Neural crest cell (in vitro differentiated cells): ENCODE measurements at regions not wholly inside any gene's neighbourhood (a gene's known extent, or its start where the extent isn't known, plus 50 kb on each side); places are given as distances from the start of the nearest gene placed in this dataset.

ENCODE experiments used
- DNase-seq: peaks from one replicate; pipeline ENCODE4 v3.0.0; 2021; ENCODE audit warnings: low read depth, mixed read lengths, low spot score
- H3K27ac Mint-ChIP-seq: one replicate; pipeline ENCODE4 v1.8.0; 2021; ENCODE audit warnings: mild to moderate bottlenecking, mixed read lengths; ENCODE audit not compliant: unreplicated experiment
- H3K27me3 Mint-ChIP-seq: 2 replicates; pipeline ENCODE4 v1.8.0; 2021; ENCODE audit warnings: low read depth, mild to moderate bottlenecking, mixed read lengths
- H3K36me3 Mint-ChIP-seq: 2 replicates; pipeline ENCODE4 v1.8.0; 2021; ENCODE audit warnings: low read depth, mild to moderate bottlenecking, mixed read lengths
- H3K4me1 Mint-ChIP-seq: 2 replicates; pipeline ENCODE4 v1.8.0; 2021; ENCODE audit warnings: mixed read lengths
- H3K4me3 Mint-ChIP-seq: one replicate; pipeline ENCODE4 v1.8.0; 2021; ENCODE audit warnings: mild to moderate bottlenecking, mixed read lengths
- H3K9me3 Mint-ChIP-seq: 2 replicates; pipeline ENCODE4 v1.8.0; 2021; ENCODE audit warnings: mixed read lengths
- TF ChIP-seq, protein P1 (sequence below): fragments of 200-600 bp; sonication (generic); conservative IDR thresholded peaks from 2 replicates; pipeline ENCODE4 v1.5.0; 2021; ENCODE audit warnings: antibody characterized with exemption, mild to moderate bottlenecking

DNA sequence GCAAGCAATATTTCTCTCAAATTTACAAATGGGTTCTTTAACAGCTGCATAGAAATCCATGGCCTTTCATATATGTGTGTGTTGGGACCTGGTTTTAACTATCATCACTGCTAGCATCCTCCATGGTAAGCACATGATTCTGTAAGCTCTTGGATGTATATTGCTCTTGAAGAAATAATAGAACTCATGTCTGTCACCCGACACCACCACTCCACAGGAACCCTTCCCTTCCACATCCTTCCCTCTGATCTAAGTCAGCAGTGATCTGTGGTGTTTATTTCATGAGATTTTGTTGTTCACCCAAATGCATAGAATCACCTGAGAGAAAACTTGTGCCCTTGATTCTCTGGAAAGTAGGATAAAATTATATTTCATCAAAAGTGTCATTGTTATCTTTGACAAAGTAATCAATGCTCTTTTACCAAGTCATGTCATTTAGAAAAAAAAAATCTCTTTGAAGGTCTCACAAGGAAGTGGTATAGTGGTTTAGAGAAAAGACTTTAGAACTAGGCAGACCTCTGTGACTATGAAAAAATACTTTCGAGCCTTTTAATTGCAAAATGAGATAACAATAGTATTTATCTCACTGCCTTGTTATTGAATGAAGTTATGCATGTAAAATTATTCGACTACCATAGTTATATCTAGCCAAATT, 649.8 kb upstream of the SLC35B3 start:
- Mint-ChIP-seq H3K27ac (no peak overlapping the region), H3K36me3 (no peaks in the 10 kb centered on the region), H3K4me3 (no peak overlapping the region), H3K4me1 (peaks cover 24% of the 10 kb centered on the region), H3K9me3 (no peaks in the 10 kb centered on the region), H3K27me3 (peaks cover 95% of the 10 kb centered on the region)
- DNase-seq: no peak
- TF ChIP-seq, protein P1, sequence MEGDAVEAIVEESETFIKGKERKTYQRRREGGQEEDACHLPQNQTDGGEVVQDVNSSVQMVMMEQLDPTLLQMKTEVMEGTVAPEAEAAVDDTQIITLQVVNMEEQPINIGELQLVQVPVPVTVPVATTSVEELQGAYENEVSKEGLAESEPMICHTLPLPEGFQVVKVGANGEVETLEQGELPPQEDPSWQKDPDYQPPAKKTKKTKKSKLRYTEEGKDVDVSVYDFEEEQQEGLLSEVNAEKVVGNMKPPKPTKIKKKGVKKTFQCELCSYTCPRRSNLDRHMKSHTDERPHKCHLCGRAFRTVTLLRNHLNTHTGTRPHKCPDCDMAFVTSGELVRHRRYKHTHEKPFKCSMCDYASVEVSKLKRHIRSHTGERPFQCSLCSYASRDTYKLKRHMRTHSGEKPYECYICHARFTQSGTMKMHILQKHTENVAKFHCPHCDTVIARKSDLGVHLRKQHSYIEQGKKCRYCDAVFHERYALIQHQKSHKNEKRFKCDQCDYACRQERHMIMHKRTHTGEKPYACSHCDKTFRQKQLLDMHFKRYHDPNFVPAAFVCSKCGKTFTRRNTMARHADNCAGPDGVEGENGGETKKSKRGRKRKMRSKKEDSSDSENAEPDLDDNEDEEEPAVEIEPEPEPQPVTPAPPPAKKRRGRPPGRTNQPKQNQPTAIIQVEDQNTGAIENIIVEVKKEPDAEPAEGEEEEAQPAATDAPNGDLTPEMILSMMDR: no peak

DNA sequence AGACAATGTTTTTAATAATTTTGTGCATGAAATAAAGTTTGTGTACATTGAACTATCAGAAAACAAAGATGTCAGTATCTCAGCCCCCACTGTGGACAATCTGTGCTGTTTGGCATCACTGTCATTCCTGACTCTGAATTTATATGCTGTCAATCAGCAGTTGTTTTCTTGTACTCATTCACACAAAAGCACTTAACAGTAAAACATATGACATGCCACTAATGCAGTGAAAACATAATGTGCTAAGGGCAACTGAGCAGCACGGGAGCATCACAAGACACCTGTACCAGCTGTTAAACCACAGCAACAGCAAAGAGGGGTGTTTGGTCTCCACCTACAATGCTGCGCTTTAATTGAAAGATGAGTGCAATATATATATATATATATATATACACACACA, 647.8 kb upstream of the SLC35B3 start:
- DNase-seq: no peak
- Mint-ChIP-seq H3K27me3 (peaks cover 95% of the 10 kb centered on the region), H3K27ac (no peak overlapping the region), H3K4me3 (no peak overlapping the region), H3K4me1 (peaks cover 18% of the 10 kb centered on the region), H3K9me3 (no peaks in the 10 kb centered on the region), H3K36me3 (no peaks in the 10 kb centered on the region)
- TF ChIP-seq, protein P1: no peak

DNA sequence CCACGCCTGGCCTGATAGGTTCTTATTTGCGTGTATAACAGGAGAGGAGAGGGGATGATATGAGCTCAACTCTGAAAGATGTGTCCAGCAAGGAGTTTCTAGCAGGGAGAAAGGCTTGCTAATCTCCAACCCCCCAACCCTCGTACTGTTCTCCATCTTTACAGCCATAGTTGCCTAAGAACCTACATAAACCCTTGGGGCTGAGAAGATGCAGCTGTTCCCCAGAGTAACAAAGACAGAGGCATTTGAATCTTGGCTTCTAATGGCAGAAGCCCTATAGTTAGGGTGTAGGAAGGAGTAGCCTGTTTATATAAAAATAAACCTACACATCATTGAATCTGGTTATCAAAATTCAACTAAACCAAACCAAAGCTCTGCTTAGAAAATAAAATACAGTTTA, 631.4 kb upstream of the SLC35B3 start:
- H3K27ac Mint-ChIP-seq: no peak overlapping the region
- TF ChIP-seq, protein P1: no peak
- no peak for DNase-seq
- H3K27me3 Mint-ChIP-seq: peaks cover 53% of the 10 kb centered on the region
- no peaks in the 10 kb centered on the region for H3K4me1 Mint-ChIP-seq
- H3K9me3 Mint-ChIP-seq: peaks cover 8% of the 10 kb centered on the region
- H3K36me3 Mint-ChIP-seq: no peaks in the 10 kb centered on the region
- no peak overlapping the region for H3K4me3 Mint-ChIP-seq

DNA sequence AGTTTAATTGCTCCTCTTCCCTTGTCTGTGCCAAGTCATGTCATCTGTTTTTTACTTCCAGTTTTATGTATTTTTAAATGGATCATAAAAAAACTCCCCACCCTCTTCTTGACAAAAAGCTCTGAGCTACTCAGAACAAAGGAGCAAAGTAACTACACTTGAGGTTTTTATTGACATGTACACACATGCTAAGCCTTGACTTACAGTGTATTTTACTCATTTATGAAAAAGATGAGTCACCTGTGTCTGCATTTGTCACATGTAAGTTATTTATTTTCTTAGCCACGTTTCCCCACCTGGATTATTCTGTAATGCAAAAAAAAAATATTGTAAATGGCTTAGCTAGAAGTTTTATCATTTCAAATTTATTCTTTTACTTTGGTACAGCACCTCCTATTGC, 628.8 kb upstream of the SLC35B3 start:
- Mint-ChIP-seq H3K36me3 (no peaks in the 10 kb centered on the region), H3K4me3 (no peak overlapping the region), H3K4me1 (no peaks in the 10 kb centered on the region), H3K27me3 (peaks cover 46% of the 10 kb centered on the region), H3K9me3 (peaks cover 3% of the 10 kb centered on the region), H3K27ac (no peak overlapping the region)
- TF ChIP-seq, protein P1: no peak
- DNase-seq: no peak

DNA sequence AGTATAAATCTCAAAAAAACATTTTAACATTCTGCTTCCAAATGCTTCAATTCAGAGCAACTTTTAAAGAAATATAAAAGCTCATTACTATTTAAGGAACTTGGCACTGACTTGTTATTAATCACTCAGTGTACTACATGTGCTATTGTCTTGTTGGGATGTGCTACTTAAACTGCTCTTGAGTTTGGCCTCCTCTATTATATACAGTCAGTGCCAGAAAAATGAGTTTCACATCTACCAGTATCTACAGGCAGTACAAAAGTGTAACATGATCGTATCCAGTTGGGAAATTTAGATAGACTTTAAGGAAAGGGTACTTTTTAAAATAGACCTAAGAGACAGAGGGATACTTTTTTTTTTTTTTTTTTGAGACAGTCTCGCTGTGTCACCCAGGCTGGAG, 627.3 kb upstream of the SLC35B3 start:
- Mint-ChIP-seq H3K4me3 (no peak overlapping the region), H3K27ac (no peak overlapping the region), H3K27me3 (peaks cover 36% of the 10 kb centered on the region), H3K36me3 (no peaks in the 10 kb centered on the region), H3K4me1 (no peaks in the 10 kb centered on the region), H3K9me3 (no peaks in the 10 kb centered on the region)
- TF ChIP-seq, protein P1: no peak
- DNase-seq: no peak
